Mucosa of rectum (tissue), 2 donors: ENCODE measurements at regions not wholly inside any gene's neighbourhood (a gene's known extent, or its start where the extent isn't known, plus 50 kb on each side); places are given as distances from the start of the nearest gene placed in this dataset.

Experiments used
- H3K27ac ChIP-seq, 2 donors: one replicate each; pipeline ENCODE4 v1.7.0; 2013; ENCODE audit warnings: inconsistent platforms in 2 of 2, low read depth in 2 of 2, low read length in 2 of 2
- H3K27me3 ChIP-seq, 2 donors: one replicate each; pipeline ENCODE4 v1.7.0; 2013; ENCODE audit warnings: low read length in 2 of 2; ENCODE audit not compliant: control insufficient read depth in 2 of 2, insufficient read depth in 2 of 2
- H3K36me3 ChIP-seq, 2 donors: one replicate each; pipeline ENCODE4 v1.7.0; 2013; ENCODE audit warnings: low read length in 2 of 2; ENCODE audit not compliant: control insufficient read depth in 2 of 2, insufficient read depth in 2 of 2
- H3K4me1 ChIP-seq, 2 donors: one replicate each; pipeline ENCODE4 v1.7.0; 2013; ENCODE audit warnings: low read length in 2 of 2, mild to moderate bottlenecking in 1 of 2; ENCODE audit not compliant: control insufficient read depth in 2 of 2, insufficient read depth in 2 of 2
- H3K4me3 ChIP-seq, 2 donors: one replicate each; pipeline ENCODE4 v1.7.0; 2013; ENCODE audit warnings: low read length in 2 of 2
- H3K9ac ChIP-seq, 2 donors: one replicate each; pipeline ENCODE4 v1.7.0; 2013; ENCODE audit warnings: low read length in 2 of 2, low read depth in 1 of 2, mild to moderate bottlenecking in 1 of 2
- H3K9me3 ChIP-seq, 2 donors: one replicate each; pipeline ENCODE4 v1.7.0; 2013; ENCODE audit warnings: low read length in 2 of 2; ENCODE audit not compliant: control insufficient read depth in 2 of 2
- donor health status: healthy.
- donor health status: Normal muscosa, but diverticular disease.

GRCh38 chr4:100970414-100970813 is 376.9 kb downstream of the PPP3CA start:
- Histone ChIP-seq H3K27ac (no peak overlapping the region), H3K9ac (no peak overlapping the region), H3K9me3 (no peaks in the 10 kb centered on the region), H3K4me3 (no peak overlapping the region), H3K27me3 (no peaks in the 10 kb centered on the region), H3K4me1 (no peaks in the 10 kb centered on the region), H3K36me3 (no peaks in the 10 kb centered on the region)

GRCh38 chr4:100969925-100970324 is 377.4 kb downstream of the PPP3CA start:
- H3K27me3 ChIP-seq: no peaks in the 10 kb centered on the region
- no peak overlapping the region for H3K4me3 ChIP-seq
- no peaks in the 10 kb centered on the region for H3K9me3 ChIP-seq
- H3K9ac ChIP-seq: no peak overlapping the region
- H3K4me1 ChIP-seq: no peaks in the 10 kb centered on the region
- H3K36me3 ChIP-seq: no peaks in the 10 kb centered on the region
- H3K27ac ChIP-seq: no peak overlapping the region

GRCh38 chr4:100968046-100968445 is 379.3 kb downstream of the PPP3CA start:
- H3K27ac ChIP-seq: no peak overlapping the region
- no peaks in the 10 kb centered on the region for H3K9me3 ChIP-seq
- H3K9ac ChIP-seq: no peak overlapping the region
- H3K27me3 ChIP-seq: no peaks in the 10 kb centered on the region
- H3K36me3 ChIP-seq: no peaks in the 10 kb centered on the region
- no peak overlapping the region for H3K4me3 ChIP-seq
- H3K4me1 ChIP-seq: no peaks in the 10 kb centered on the region

GRCh38 chr4:100963627-100964026 is 383.7 kb downstream of the PPP3CA start:
- H3K36me3 ChIP-seq: no peaks in the 10 kb centered on the region
- no peaks in the 10 kb centered on the region for H3K4me1 ChIP-seq
- H3K9me3 ChIP-seq: no peaks in the 10 kb centered on the region
- H3K27ac ChIP-seq: no peak overlapping the region
- H3K4me3 ChIP-seq: no peak overlapping the region
- H3K9ac ChIP-seq: no peak overlapping the region
- H3K27me3 ChIP-seq: no peaks in the 10 kb centered on the region

- Histone ChIP-seq H3K9me3 (no peaks in the 10 kb centered on the region), H3K9ac (no peak overlapping the region), H3K4me1 (no peaks in the 10 kb centered on the region), H3K27ac (no peak overlapping the region), H3K36me3 (no peaks in the 10 kb centered on the region), H3K4me3 (no peak overlapping the region), H3K27me3 (no peaks in the 10 kb centered on the region)
Measured at GRCh38 chr4:100962698-100963097, 384.6 kb downstream of the PPP3CA start.

GRCh38 chr4:100960232-100960631 is 387.1 kb downstream of the PPP3CA start:
- no peak overlapping the region for H3K27ac ChIP-seq
- H3K9me3 ChIP-seq: no peaks in the 10 kb centered on the region
- H3K36me3 ChIP-seq: no peaks in the 10 kb centered on the region
- no peaks in the 10 kb centered on the region for H3K27me3 ChIP-seq
- no peak overlapping the region for H3K9ac ChIP-seq
- no peaks in the 10 kb centered on the region for H3K4me1 ChIP-seq
- H3K4me3 ChIP-seq: no peak overlapping the region

GRCh38 chr4:100954046-100954445 is 393.3 kb downstream of the PPP3CA start:
- Histone ChIP-seq H3K9me3 (no peaks in the 10 kb centered on the region), H3K4me3 (no peak overlapping the region), H3K27me3 (no peaks in the 10 kb centered on the region), H3K9ac (no peak overlapping the region), H3K36me3 (no peaks in the 10 kb centered on the region), H3K4me1 (no peaks in the 10 kb centered on the region), H3K27ac (no peak overlapping the region)

GRCh38 chr4:100953616-100954015 is 393.7 kb downstream of the PPP3CA start:
- H3K9ac ChIP-seq: no peak overlapping the region
- H3K4me1 ChIP-seq: no peaks in the 10 kb centered on the region
- H3K9me3 ChIP-seq: no peaks in the 10 kb centered on the region
- no peaks in the 10 kb centered on the region for H3K36me3 ChIP-seq
- H3K27me3 ChIP-seq: no peaks in the 10 kb centered on the region
- H3K27ac ChIP-seq: no peak overlapping the region
- H3K4me3 ChIP-seq: no peak overlapping the region

- Histone ChIP-seq H3K27me3 (no peaks in the 10 kb centered on the region), H3K9ac (no peak overlapping the region), H3K9me3 (no peaks in the 10 kb centered on the region), H3K4me3 (no peak overlapping the region), H3K36me3 (no peaks in the 10 kb centered on the region), H3K4me1 (no peaks in the 10 kb centered on the region), H3K27ac (no peak overlapping the region)
Measured at GRCh38 chr4:100952590-100952989, 394.7 kb downstream of the PPP3CA start.

- H3K27me3 ChIP-seq: no peaks in the 10 kb centered on the region
- no peak overlapping the region for H3K4me3 ChIP-seq
- H3K4me1 ChIP-seq: no peaks in the 10 kb centered on the region
- H3K36me3 ChIP-seq: no peaks in the 10 kb centered on the region
- no peaks in the 10 kb centered on the region for H3K9me3 ChIP-seq
- no peak overlapping the region for H3K9ac ChIP-seq
- no peak overlapping the region for H3K27ac ChIP-seq
Measured at GRCh38 chr4:100949350-100949935, 397.9 kb downstream of the PPP3CA start.

GRCh38 chr4:100948911-100949310 is 398.4 kb downstream of the PPP3CA start:
- Histone ChIP-seq H3K4me1 (no peaks in the 10 kb centered on the region), H3K27ac (no peak overlapping the region), H3K36me3 (no peaks in the 10 kb centered on the region), H3K9me3 (no peaks in the 10 kb centered on the region), H3K4me3 (no peak overlapping the region), H3K9ac (no peak overlapping the region), H3K27me3 (no peaks in the 10 kb centered on the region)
